NCI-H2081 (cell line): ENCODE measurements at regions not wholly inside any gene's neighbourhood (a gene's known extent, or its start where the extent isn't known, plus 50 kb on each side); places are given as distances from the start of the nearest gene placed in this dataset.
"Not testable (repeated sequence)": the region's sequence is repeated elsewhere in the genome, so short reads cannot be mapped to it uniquely, and the experiment has no call there.

ENCODE experiments used
- DNase-seq, 2 experiments: peaks; one replicate each; lab custom pipeline; 2025; lab: John Stamatoyannopoulos, UW

GRCh38 chr10:28859791-28860190 is 182.5 kb downstream of the BAMBI start:
- DNase-seq, result no peak

- no peak for DNase-seq
Measured at GRCh38 chr10:28862219-28862618, 184.9 kb downstream of the BAMBI start.

- DNase-seq, result no peak
Measured at GRCh38 chr10:28869606-28870201, 192.4 kb downstream of the BAMBI start.

- no peak for DNase-seq
Measured at GRCh38 chr10:28871665-28872064, 194.3 kb downstream of the BAMBI start.

GRCh38 chr10:28872587-28873165 is 195.4 kb downstream of the BAMBI start:
- DNase-seq, result no peak

- no peak for DNase-seq
Measured at GRCh38 chr10:28873540-28873939, 196.2 kb downstream of the BAMBI start.

- DNase-seq, result no peak
Measured at GRCh38 chr10:28874210-28874609, 196.9 kb downstream of the BAMBI start.

GRCh38 chr10:28875549-28876081 is 198.3 kb downstream of the BAMBI start:
- DNase-seq, result no peak

GRCh38 chr10:28878236-28878970 is 201.1 kb downstream of the BAMBI start:
- DNase-seq, result no peak

GRCh38 chr10:28879246-28879645 is 201.9 kb downstream of the BAMBI start:
- DNase-seq, result no peak

GRCh38 chr10:28879875-28880682 is 202.8 kb downstream of the BAMBI start:
- DNase-seq, result no peak

GRCh38 chr10:28880683-28880950 is 203.3 kb downstream of the BAMBI start:
- DNase-seq, result no peak

- DNase-seq, result no peak
Measured at GRCh38 chr10:28881171-28881882, 204.0 kb downstream of the BAMBI start.

GRCh38 chr10:28883741-28884423 is 206.6 kb downstream of the BAMBI start:
- DNase-seq, result no peak

- no peak for DNase-seq
Measured at GRCh38 chr10:28890121-28890950, 213.0 kb downstream of the BAMBI start.

GRCh38 chr10:28891058-28891713 is 213.9 kb downstream of the BAMBI start:
- no peak for DNase-seq

GRCh38 chr10:28892818-28893547 is 215.7 kb downstream of the BAMBI start:
- no peak for DNase-seq

- no peak for DNase-seq
Measured at GRCh38 chr10:28894146-28894545, 216.8 kb downstream of the BAMBI start.

- DNase-seq, result not testable (repeated sequence)
Measured at GRCh38 chr10:28895671-28896070, 218.3 kb downstream of the BAMBI start.
